ENCODE measurements at regions not wholly inside any gene's neighbourhood (a gene's known extent, or its start where the extent isn't known, plus 50 kb on each side); places are given as distances from the start of the nearest gene placed in this dataset.

- TF ChIP-seq EZH2phosphoT487 (IDR thresholded peaks at IDR 0.05; ENCODE audit: insufficient read depth, low read depth) (no peak), EZH2 (IDR thresholded peaks at IDR 0.05; ENCODE audit: insufficient read depth, poor library complexity, severe bottlenecking) (no peak)
Observed at GRCh38 chr13:68888832-68889231, 1218.8 kb upstream of the ATXN8OS start.

DNA sequence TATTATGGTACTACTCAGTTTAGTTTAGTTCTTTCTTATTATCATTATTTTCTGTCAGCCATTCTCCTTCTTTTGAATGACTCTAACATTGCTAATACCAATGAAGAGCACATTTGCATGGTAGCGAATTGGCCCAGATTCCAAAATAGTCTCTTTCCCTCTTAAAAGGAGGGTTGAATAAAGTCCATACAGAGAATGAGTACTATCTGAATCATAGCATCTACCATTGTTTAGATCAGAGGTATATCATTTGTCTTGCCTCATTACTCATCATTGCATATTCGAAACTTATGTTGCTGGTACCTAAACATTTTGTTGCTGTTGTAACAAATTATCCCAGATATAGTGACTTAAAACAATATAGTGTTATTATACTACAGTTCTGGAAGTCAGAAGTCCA is 1235.3 kb upstream of the ATXN8OS start:
- no peak overlapping the region for H2AFZ ChIP-seq
- H3K4me2 ChIP-seq (ENCODE audit: unreplicated experiment), result no peak overlapping the region
- no peaks in the 10 kb centered on the region for H3K4me1 ChIP-seq (ENCODE audit: insufficient read depth)
- H3F3A ChIP-seq (ENCODE audit: insufficient read depth), result no peaks in the 10 kb centered on the region
- H3K9me2 ChIP-seq (ENCODE audit: insufficient read depth), result no peaks in the 10 kb centered on the region
- H3K79me2 ChIP-seq (ENCODE audit: insufficient read depth), result no peaks in the 10 kb centered on the region
- TF ChIP-seq EZH2phosphoT487 (IDR thresholded peaks at IDR 0.05; ENCODE audit: insufficient read depth, low read depth), result no peak
- no peak for TF ChIP-seq EZH2 (IDR thresholded peaks at IDR 0.05; ENCODE audit: insufficient read depth, poor library complexity, severe bottlenecking)
- no peaks in the 10 kb centered on the region for H3K9me3 ChIP-seq (ENCODE audit: low read depth)
- H3K36me3 ChIP-seq (ENCODE audit: low read depth), result no peaks in the 10 kb centered on the region
- H3K27ac ChIP-seq, result no peak overlapping the region
- no peaks in the 10 kb centered on the region for H3K27me3 ChIP-seq (replicated peaks; ENCODE audit: insufficient read depth)
- no peak overlapping the region for H3K9ac ChIP-seq
- H4K20me1 ChIP-seq (ENCODE audit: insufficient read depth), result no peaks in the 10 kb centered on the region
- no peak overlapping the region for H3K4me3 ChIP-seq
- in situ Hi-C loops (cut with MboI), result no loop called here
- 30 to 40% methylated on average over 2 of the region's 2 CpGs for WGBS, 2 experiments (ENCODE audit: low coverage in 1 of 2, low lambda C conversion rate in 2 of 2, missing lambda C conversion rate in 2 of 2)
- DNase-seq, result no peak

More at GRCh38 chr13:68888832-68889231, 1218.8 kb upstream of the ATXN8OS start:
- H3F3A ChIP-seq (ENCODE audit: insufficient read depth), result no peaks in the 10 kb centered on the region
- no peak overlapping the region for H3K27ac ChIP-seq
- H3K9me3 ChIP-seq (ENCODE audit: low read depth), result no peaks in the 10 kb centered on the region
- H3K4me2 ChIP-seq (ENCODE audit: unreplicated experiment), result no peak overlapping the region
- H3K36me3 ChIP-seq (ENCODE audit: low read depth), result no peaks in the 10 kb centered on the region
- no peaks in the 10 kb centered on the region for H3K4me1 ChIP-seq (ENCODE audit: insufficient read depth)
- no peaks in the 10 kb centered on the region for H3K9me2 ChIP-seq (ENCODE audit: insufficient read depth)
- H4K20me1 ChIP-seq (ENCODE audit: insufficient read depth), result no peaks in the 10 kb centered on the region
- H3K27me3 ChIP-seq (replicated peaks; ENCODE audit: insufficient read depth), result no peaks in the 10 kb centered on the region
- in situ Hi-C loops (cut with MboI), result no loop called here
- DNase-seq, result no peak
- WGBS, 2 experiments (ENCODE audit: low coverage in 1 of 2, low lambda C conversion rate in 2 of 2, missing lambda C conversion rate in 2 of 2), result 37 to 45% methylated on average over 4 of the region's 4 CpGs
- H3K9ac ChIP-seq, result no peak overlapping the region
- no peak overlapping the region for H3K4me3 ChIP-seq
- H3K79me2 ChIP-seq (ENCODE audit: insufficient read depth), result no peaks in the 10 kb centered on the region
- H2AFZ ChIP-seq, result no peak overlapping the region

DNA sequence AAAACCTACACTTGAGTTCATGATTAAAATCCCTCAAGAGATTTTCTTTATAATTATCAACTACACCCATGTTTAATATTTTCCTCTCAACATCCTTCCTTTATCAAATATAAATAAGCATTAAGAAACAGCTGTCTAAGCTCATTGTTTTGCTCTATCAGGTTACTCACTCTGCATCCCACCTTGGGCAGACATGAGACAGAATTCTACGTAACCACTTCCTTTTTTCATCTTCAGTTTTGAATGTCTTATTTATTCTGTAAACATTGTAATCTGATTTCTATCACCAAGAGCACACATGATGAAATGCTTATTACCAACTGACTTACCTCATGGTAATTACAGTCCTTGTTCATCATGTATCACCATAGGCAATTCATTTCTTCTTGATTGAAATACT is 1256.6 kb upstream of the ATXN8OS start:
- H3K4me2 ChIP-seq (ENCODE audit: unreplicated experiment), result no peak overlapping the region
- in situ Hi-C loops (cut with MboI), result no loop called here
- no peaks in the 10 kb centered on the region for H3K4me1 ChIP-seq (ENCODE audit: insufficient read depth)
- 51 to 60% methylated on average over 1 of the region's 1 CpG for WGBS, 2 experiments (ENCODE audit: low coverage in 1 of 2, low lambda C conversion rate in 2 of 2, missing lambda C conversion rate in 2 of 2)
- no peak overlapping the region for H3K9ac ChIP-seq
- no peaks in the 10 kb centered on the region for H3K27me3 ChIP-seq (replicated peaks; ENCODE audit: insufficient read depth)
- peaks cover 4% of the 10 kb centered on the region for H3K9me3 ChIP-seq (ENCODE audit: low read depth)
- no peaks in the 10 kb centered on the region for H3K36me3 ChIP-seq (ENCODE audit: low read depth)
- H4K20me1 ChIP-seq (ENCODE audit: insufficient read depth), result no peaks in the 10 kb centered on the region
- no peak for DNase-seq
- no peaks in the 10 kb centered on the region for H3K9me2 ChIP-seq (ENCODE audit: insufficient read depth)
- no peak for TF ChIP-seq EZH2phosphoT487 (IDR thresholded peaks at IDR 0.05; ENCODE audit: insufficient read depth, low read depth)
- no peak for TF ChIP-seq EZH2 (IDR thresholded peaks at IDR 0.05; ENCODE audit: insufficient read depth, poor library complexity, severe bottlenecking)
- H3K79me2 ChIP-seq (ENCODE audit: insufficient read depth), result no peaks in the 10 kb centered on the region
- no peak overlapping the region for H3K27ac ChIP-seq
- H3K4me3 ChIP-seq, result no peak overlapping the region
- H3F3A ChIP-seq (ENCODE audit: insufficient read depth), result no peaks in the 10 kb centered on the region
- no peak overlapping the region for H2AFZ ChIP-seq

GRCh38 chr13:68850160-68850559 is 1257.5 kb upstream of the ATXN8OS start:
- Histone ChIP-seq H3K27ac (no peak overlapping the region), H3K9me3 (ENCODE audit: low read depth) (peaks cover 4% of the 10 kb centered on the region), H3K4me3 (no peak overlapping the region), H4K20me1 (ENCODE audit: insufficient read depth) (no peaks in the 10 kb centered on the region), H3K9ac (no peak overlapping the region), H3F3A (ENCODE audit: insufficient read depth) (no peaks in the 10 kb centered on the region), H3K36me3 (ENCODE audit: low read depth) (no peaks in the 10 kb centered on the region), H3K9me2 (ENCODE audit: insufficient read depth) (no peaks in the 10 kb centered on the region), H3K4me1 (ENCODE audit: insufficient read depth) (no peaks in the 10 kb centered on the region), H3K4me2 (ENCODE audit: unreplicated experiment) (no peak overlapping the region), H3K79me2 (ENCODE audit: insufficient read depth) (no peaks in the 10 kb centered on the region), H2AFZ (no peak overlapping the region), H3K27me3 (replicated peaks; ENCODE audit: insufficient read depth) (no peaks in the 10 kb centered on the region)
- 2 to 4% methylated on average over 3 of the region's 3 CpGs for WGBS, 2 experiments (ENCODE audit: low coverage in 1 of 2, low lambda C conversion rate in 2 of 2, missing lambda C conversion rate in 2 of 2)
- in situ Hi-C loops (cut with MboI), result no loop called here
- no peak for TF ChIP-seq EZH2phosphoT487 (IDR thresholded peaks at IDR 0.05; ENCODE audit: insufficient read depth, low read depth)
- TF ChIP-seq EZH2 (IDR thresholded peaks at IDR 0.05; ENCODE audit: insufficient read depth, poor library complexity, severe bottlenecking), result no peak
- no peak for DNase-seq

- no peak overlapping the region for H3K4me3 ChIP-seq
- TF ChIP-seq EZH2 (IDR thresholded peaks at IDR 0.05; ENCODE audit: insufficient read depth, poor library complexity, severe bottlenecking) (no peak), EZH2phosphoT487 (IDR thresholded peaks at IDR 0.05; ENCODE audit: insufficient read depth, low read depth) (no peak)
- H4K20me1 ChIP-seq (ENCODE audit: insufficient read depth), result no peaks in the 10 kb centered on the region
- WGBS, 2 experiments (ENCODE audit: low coverage in 1 of 2, low lambda C conversion rate in 2 of 2, missing lambda C conversion rate in 2 of 2), result 0% methylated on average over 1 of the region's 1 CpG
- DNase-seq, result no peak
- no peak overlapping the region for H3K4me2 ChIP-seq (ENCODE audit: unreplicated experiment)
- no peaks in the 10 kb centered on the region for H3K36me3 ChIP-seq (ENCODE audit: low read depth)
- in situ Hi-C loops (cut with MboI), result no loop called here
- H3K27me3 ChIP-seq (replicated peaks; ENCODE audit: insufficient read depth), result no peaks in the 10 kb centered on the region
- H3K79me2 ChIP-seq (ENCODE audit: insufficient read depth), result no peaks in the 10 kb centered on the region
- H3K27ac ChIP-seq, result no peak overlapping the region
- no peak overlapping the region for H3K9ac ChIP-seq
- no peaks in the 10 kb centered on the region for H3K9me3 ChIP-seq (ENCODE audit: low read depth)
- no peaks in the 10 kb centered on the region for H3F3A ChIP-seq (ENCODE audit: insufficient read depth)
- H3K9me2 ChIP-seq (ENCODE audit: insufficient read depth), result no peaks in the 10 kb centered on the region
- H2AFZ ChIP-seq, result no peak overlapping the region
- no peaks in the 10 kb centered on the region for H3K4me1 ChIP-seq (ENCODE audit: insufficient read depth)
Observed at GRCh38 chr13:68846663-68847062, 1261.0 kb upstream of the ATXN8OS start.

Measured in GM23248 (cell line).